Ishikawa (cell line): ENCODE measurements at regions not wholly inside any gene's neighbourhood (a gene's known extent, or its start where the extent isn't known, plus 50 kb on each side); places are given as distances from the start of the nearest gene placed in this dataset.

Experiments used
- CEBPB ChIP-seq: IDR thresholded peaks from 2 replicates; pipeline ENCODE4 v1.6.1; 2012
- CREB1 ChIP-seq: IDR thresholded peaks from 2 replicates; pipeline ENCODE4 v1.6.1; 2012; ENCODE audit warnings: low read depth
- EP300 ChIP-seq: IDR thresholded peaks from 2 replicates; pipeline ENCODE4 v1.6.1; 2012; ENCODE audit warnings: borderline replicate concordance
- FOXM1 ChIP-seq: IDR thresholded peaks from 2 replicates; pipeline ENCODE4 v1.6.1; 2012; ENCODE audit warnings: low read depth, borderline replicate concordance
- RAD21 ChIP-seq: IDR thresholded peaks from 2 replicates; pipeline ENCODE4 v1.6.1; 2012; ENCODE audit warnings: low read depth
- REST ChIP-seq: IDR thresholded peaks from 2 replicates; pipeline ENCODE4 v1.6.1; 2012; ENCODE audit warnings: low read depth, mild to moderate bottlenecking
- TAF1 ChIP-seq: IDR thresholded peaks from 2 replicates; pipeline ENCODE4 v1.6.1; 2012; ENCODE audit warnings: low read depth, mild to moderate bottlenecking
- TCF12 ChIP-seq: IDR thresholded peaks from 2 replicates; pipeline ENCODE4 v1.6.1; 2012; ENCODE audit warnings: low read depth
- ZBTB7A ChIP-seq: IDR thresholded peaks from 2 replicates; pipeline ENCODE4 v1.6.1; 2012; ENCODE audit warnings: low read depth

DNA sequence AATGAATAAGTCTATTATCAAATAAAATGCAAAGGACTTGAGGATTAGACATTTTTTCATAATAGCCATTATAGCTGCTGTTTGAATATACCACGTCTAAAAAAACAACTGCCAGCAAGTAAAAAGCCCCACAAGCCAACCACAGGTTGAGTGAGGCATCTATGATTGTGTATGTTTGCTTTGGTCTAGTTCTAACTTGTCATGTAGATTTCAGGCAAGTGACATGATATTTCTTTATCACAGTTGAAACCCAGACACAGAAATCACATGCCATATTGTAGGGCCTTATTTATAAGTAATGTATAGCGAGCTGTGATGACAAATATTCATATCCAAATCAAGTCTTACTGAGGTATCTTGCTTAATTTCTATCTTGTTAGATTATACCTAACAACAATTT is 225.8 kb downstream of the EMP1 start:
- no peak for TF ChIP-seq CREB1
- no peak for TF ChIP-seq ZBTB7A
- TF ChIP-seq EP300: no peak
- TF ChIP-seq FOXM1: no peak
- no peak for TF ChIP-seq RAD21
- no peak for TF ChIP-seq TCF12
- no peak for TF ChIP-seq REST
- no peak for TF ChIP-seq TAF1
- TF ChIP-seq CEBPB: no peak
